HEK293 (cell line): ENCODE measurements at regions not wholly inside any gene's neighbourhood (a gene's known extent, or its start where the extent isn't known, plus 50 kb on each side); places are given as distances from the start of the nearest gene placed in this dataset.
A peak's percentile ranks its signal among the peaks of the same experiment; 100 is the strongest.

Source experiments
- CTCF ChIA-PET: fragments of 350-600 bp; formaldehyde crosslinking; extraction: SDS; loops from one replicate; lab custom pipeline; 2021; ENCODE audit warnings: antibody characterized with exemption; lab: Yijun Ruan, JAX
- POLR2A ChIA-PET: fragments of 300-600 bp; formaldehyde crosslinking; extraction: SDS; loops from one replicate; lab custom pipeline; 2020; ENCODE audit warnings: antibody characterized with exemption, inconsistent platforms; lab: Yijun Ruan, JAX
- H3K27ac ChIP-seq: fragments of 200-500 bp; sonication (Bioruptor generic); 2 replicates; pipeline ENCODE4 v1.5.1; 2014; ENCODE audit warnings: low read depth, low read length, control low read depth, inconsistent platforms; ENCODE audit errors: extremely low read depth
- H3K36me3 ChIP-seq, 2 experiments: fragments of 200-500 bp in 1 of 2; sonication (Bioruptor generic) in 1 of 2; 1 replicate in 1 of 2; 2 replicates in 1 of 2; pipeline ENCODE4 v1.5.1; 2014 to 2017; ENCODE audit warnings: inconsistent platforms in 2 of 2, low read length in 2 of 2; ENCODE audit not compliant: control insufficient read depth in 2 of 2, insufficient read depth in 1 of 2
- H3K4me1 ChIP-seq: fragments of 200-500 bp; sonication (Bioruptor generic); 2 replicates; pipeline ENCODE4 v1.5.1; 2014; ENCODE audit warnings: mild to moderate bottlenecking, low read length, inconsistent platforms; ENCODE audit not compliant: control insufficient read depth, insufficient read depth
- H3K4me3 ChIP-seq: 2 replicates; pipeline ENCODE4 v1.5.1; 2011; ENCODE audit warnings: low read depth, mild to moderate bottlenecking, control low read depth, low read length, moderate library complexity
- H3K9me3 ChIP-seq: fragments of 200-500 bp; sonication (Bioruptor generic); 2 replicates; pipeline ENCODE4 v1.5.1; 2014; ENCODE audit warnings: low read depth, low read length, inconsistent platforms; ENCODE audit not compliant: control insufficient read depth, insufficient read depth
- KLF1 ChIP-seq: fragments of 450-650 bp; formaldehyde crosslinking; IDR thresholded peaks from 2 replicates; pipeline ENCODE4 v1.5.1; 2016; ENCODE audit warnings: missing biosample characterization, missing genetic modification characterization
- MEIS1 ChIP-seq: sonication (generic); formaldehyde crosslinking; IDR thresholded peaks from 2 replicates; pipeline ENCODE4 v1.8.1; 2022; ENCODE audit warnings: missing genetic modification reagents, mild to moderate bottlenecking, borderline replicate concordance
- OVOL3 ChIP-seq: fragments of 450-650 bp; formaldehyde crosslinking; IDR thresholded peaks from 2 replicates; pipeline ENCODE4 v1.5.1; 2016; ENCODE audit warnings: missing biosample characterization, missing genetic modification characterization
- SALL2 ChIP-seq: fragments of 450-650 bp; formaldehyde crosslinking; IDR thresholded peaks from 2 replicates; pipeline ENCODE4 v1.5.0; 2017; ENCODE audit warnings: missing biosample characterization, mild to moderate bottlenecking, missing genetic modification characterization, borderline replicate concordance
- YY2 ChIP-seq: fragments of 450-650 bp; formaldehyde crosslinking; IDR thresholded peaks from 2 replicates; pipeline ENCODE4 v1.5.1; 2016; ENCODE audit warnings: missing biosample characterization, missing genetic modification characterization
- ZBTB1 ChIP-seq: fragments of 450-650 bp; formaldehyde crosslinking; IDR thresholded peaks from 2 replicates; pipeline ENCODE4 v1.5.1; 2016; ENCODE audit warnings: missing biosample characterization, missing genetic modification characterization
- ZNF10 ChIP-seq: fragments of 450-650 bp; formaldehyde crosslinking; IDR thresholded peaks from 2 replicates; pipeline ENCODE4 v1.5.1; 2017; ENCODE audit warnings: missing biosample characterization, missing genetic modification characterization
- ZNF354C ChIP-seq: fragments of 450-650 bp; formaldehyde crosslinking; IDR thresholded peaks from 2 replicates; pipeline ENCODE4 v1.5.1; 2016; ENCODE audit warnings: missing biosample characterization, missing genetic modification characterization, low read depth, borderline replicate concordance
- ZNF366 ChIP-seq: fragments of 450-650 bp; formaldehyde crosslinking; conservative IDR thresholded peaks from 2 replicates; pipeline ENCODE4 v1.5.1; 2016; ENCODE audit warnings: missing biosample characterization, missing genetic modification characterization
- ZNF529 ChIP-seq: fragments of 450-650 bp; formaldehyde crosslinking; IDR thresholded peaks from 2 replicates; pipeline ENCODE4 v1.5.1; 2017; ENCODE audit warnings: missing genetic modification characterization, missing biosample characterization; ENCODE audit not compliant: insufficient replicate concordance
- ZNF585B ChIP-seq: fragments of 450-650 bp; formaldehyde crosslinking; IDR thresholded peaks from 2 replicates; pipeline ENCODE4 v1.5.1; 2016; ENCODE audit warnings: missing biosample characterization, missing genetic modification characterization
- ZNF660 ChIP-seq: fragments of 450-650 bp; IDR thresholded peaks from 2 replicates; pipeline ENCODE4 v1.5.1; 2018; ENCODE audit warnings: missing biosample characterization, mild to moderate bottlenecking, missing genetic modification characterization
- ZSCAN16 ChIP-seq: fragments of 450-650 bp; formaldehyde crosslinking; IDR thresholded peaks from 2 replicates; pipeline ENCODE4 v1.5.1; 2016; ENCODE audit warnings: missing biosample characterization, missing genetic modification characterization
- TF ChIP-seq, protein P1 (sequence below): fragments of 450-650 bp; IDR thresholded peaks from 2 replicates; pipeline ENCODE4 v1.5.1; 2018; ENCODE audit warnings: missing biosample characterization, missing genetic modification characterization
- TF ChIP-seq, protein P2 (sequence below): fragments of 450-650 bp; formaldehyde crosslinking; IDR thresholded peaks from 2 replicates; pipeline ENCODE4 v1.5.1; 2016; ENCODE audit warnings: missing biosample characterization, missing genetic modification characterization
- TF ChIP-seq, protein P3 (sequence below): fragments of 450-650 bp; formaldehyde crosslinking; IDR thresholded peaks from 2 replicates; pipeline ENCODE4 v1.5.1; 2016; ENCODE audit warnings: missing biosample characterization, missing genetic modification characterization
- TF ChIP-seq, protein P4 (sequence below): fragments of 450-650 bp; formaldehyde crosslinking; IDR thresholded peaks from 2 replicates; pipeline ENCODE4 v1.5.1; 2016; ENCODE audit warnings: missing biosample characterization, missing genetic modification characterization
- TF ChIP-seq, protein P5 (sequence below): fragments of 450-650 bp; formaldehyde crosslinking; IDR thresholded peaks from 2 replicates; pipeline ENCODE4 v1.5.1; 2016; ENCODE audit warnings: missing biosample characterization, missing genetic modification characterization, low read depth
- TF ChIP-seq, protein P6 (sequence below): fragments of 450-650 bp; formaldehyde crosslinking; IDR thresholded peaks from 2 replicates; pipeline ENCODE4 v1.5.1; 2016; ENCODE audit warnings: missing biosample characterization, missing genetic modification characterization

DNA sequence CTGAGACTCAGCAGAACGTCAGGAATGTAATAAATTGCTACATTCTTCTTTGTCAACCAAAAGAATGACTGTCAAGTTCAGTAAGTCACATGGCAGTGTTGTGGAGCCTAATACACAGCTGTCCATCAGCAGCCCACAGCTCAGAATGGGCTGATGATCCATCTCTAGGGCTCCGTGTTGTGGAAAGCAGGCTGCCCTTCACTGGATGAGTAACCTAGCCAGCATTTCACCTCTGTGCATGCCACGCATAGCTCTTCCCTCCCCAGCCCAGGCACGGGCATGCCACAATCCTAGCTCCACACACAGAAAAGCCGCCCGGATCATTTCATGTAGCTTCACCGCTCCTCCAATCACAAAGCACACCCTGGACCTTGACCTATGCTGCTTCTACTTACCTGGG is 878.0 kb upstream of the TMEM132C start:
- CTCF ChIA-PET, result no interaction called here
- no peak overlapping the region for H3K4me3 ChIP-seq
- H3K27ac ChIP-seq, result no peak overlapping the region
- no peaks in the 10 kb centered on the region for H3K9me3 ChIP-seq
- H3K36me3 ChIP-seq, result no peaks in the 10 kb centered on the region
- TF ChIP-seq ZNF585B (tag by site-specific recombination) (no peak), ZNF660 (tag by site-specific recombination) (no peak), ZNF366 (tag by site-specific recombination) (no peak)
- TF ChIP-seq, protein P1, sequence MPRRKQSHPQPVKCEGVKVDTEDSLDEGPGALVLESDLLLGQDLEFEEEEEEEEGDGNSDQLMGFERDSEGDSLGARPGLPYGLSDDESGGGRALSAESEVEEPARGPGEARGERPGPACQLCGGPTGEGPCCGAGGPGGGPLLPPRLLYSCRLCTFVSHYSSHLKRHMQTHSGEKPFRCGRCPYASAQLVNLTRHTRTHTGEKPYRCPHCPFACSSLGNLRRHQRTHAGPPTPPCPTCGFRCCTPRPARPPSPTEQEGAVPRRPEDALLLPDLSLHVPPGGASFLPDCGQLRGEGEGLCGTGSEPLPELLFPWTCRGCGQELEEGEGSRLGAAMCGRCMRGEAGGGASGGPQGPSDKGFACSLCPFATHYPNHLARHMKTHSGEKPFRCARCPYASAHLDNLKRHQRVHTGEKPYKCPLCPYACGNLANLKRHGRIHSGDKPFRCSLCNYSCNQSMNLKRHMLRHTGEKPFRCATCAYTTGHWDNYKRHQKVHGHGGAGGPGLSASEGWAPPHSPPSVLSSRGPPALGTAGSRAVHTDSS (tag by site-specific recombination), result no peak
- POLR2A ChIA-PET, result no interaction called here
- H3K4me1 ChIP-seq, result no peaks in the 10 kb centered on the region

DNA sequence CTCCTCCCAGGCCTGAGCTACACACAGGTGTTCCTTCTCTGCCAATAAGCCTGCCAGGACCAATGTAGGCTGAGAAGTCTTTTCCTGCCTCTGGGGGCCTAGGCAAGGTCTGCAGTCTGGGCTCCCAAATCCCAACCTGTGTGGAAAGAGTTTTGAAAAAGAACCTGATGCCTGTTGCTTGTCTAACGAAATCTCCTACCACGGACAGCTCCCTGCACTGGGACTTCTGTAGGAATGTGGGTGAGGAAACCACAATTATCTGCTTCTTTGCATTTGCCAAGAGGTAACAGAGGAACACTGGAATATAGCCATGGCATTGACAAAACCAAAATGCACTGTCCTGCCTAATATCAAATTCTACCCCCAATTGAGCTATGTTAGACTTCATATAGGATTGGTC is 877.0 kb upstream of the TMEM132C start:
- TF ChIP-seq, protein P2, sequence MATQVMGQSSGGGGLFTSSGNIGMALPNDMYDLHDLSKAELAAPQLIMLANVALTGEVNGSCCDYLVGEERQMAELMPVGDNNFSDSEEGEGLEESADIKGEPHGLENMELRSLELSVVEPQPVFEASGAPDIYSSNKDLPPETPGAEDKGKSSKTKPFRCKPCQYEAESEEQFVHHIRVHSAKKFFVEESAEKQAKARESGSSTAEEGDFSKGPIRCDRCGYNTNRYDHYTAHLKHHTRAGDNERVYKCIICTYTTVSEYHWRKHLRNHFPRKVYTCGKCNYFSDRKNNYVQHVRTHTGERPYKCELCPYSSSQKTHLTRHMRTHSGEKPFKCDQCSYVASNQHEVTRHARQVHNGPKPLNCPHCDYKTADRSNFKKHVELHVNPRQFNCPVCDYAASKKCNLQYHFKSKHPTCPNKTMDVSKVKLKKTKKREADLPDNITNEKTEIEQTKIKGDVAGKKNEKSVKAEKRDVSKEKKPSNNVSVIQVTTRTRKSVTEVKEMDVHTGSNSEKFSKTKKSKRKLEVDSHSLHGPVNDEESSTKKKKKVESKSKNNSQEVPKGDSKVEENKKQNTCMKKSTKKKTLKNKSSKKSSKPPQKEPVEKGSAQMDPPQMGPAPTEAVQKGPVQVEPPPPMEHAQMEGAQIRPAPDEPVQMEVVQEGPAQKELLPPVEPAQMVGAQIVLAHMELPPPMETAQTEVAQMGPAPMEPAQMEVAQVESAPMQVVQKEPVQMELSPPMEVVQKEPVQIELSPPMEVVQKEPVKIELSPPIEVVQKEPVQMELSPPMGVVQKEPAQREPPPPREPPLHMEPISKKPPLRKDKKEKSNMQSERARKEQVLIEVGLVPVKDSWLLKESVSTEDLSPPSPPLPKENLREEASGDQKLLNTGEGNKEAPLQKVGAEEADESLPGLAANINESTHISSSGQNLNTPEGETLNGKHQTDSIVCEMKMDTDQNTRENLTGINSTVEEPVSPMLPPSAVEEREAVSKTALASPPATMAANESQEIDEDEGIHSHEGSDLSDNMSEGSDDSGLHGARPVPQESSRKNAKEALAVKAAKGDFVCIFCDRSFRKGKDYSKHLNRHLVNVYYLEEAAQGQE (tag by site-specific recombination), result peak; percentile 84
- no peak for TF ChIP-seq ZNF529
- CTCF ChIA-PET, result interaction anchor here (2.9 kb wide), 1 partner anchor 8 kb away, joined by 8 read pairs; no protein-coding TSS in a partner anchor
- H3K4me3 ChIP-seq, result no peak overlapping the region
- no peak overlapping the region for H3K27ac ChIP-seq
- H3K4me1 ChIP-seq, result no peaks in the 10 kb centered on the region
- H3K36me3 ChIP-seq, result no peaks in the 10 kb centered on the region
- POLR2A ChIA-PET, result no interaction called here
- no peaks in the 10 kb centered on the region for H3K9me3 ChIP-seq

DNA sequence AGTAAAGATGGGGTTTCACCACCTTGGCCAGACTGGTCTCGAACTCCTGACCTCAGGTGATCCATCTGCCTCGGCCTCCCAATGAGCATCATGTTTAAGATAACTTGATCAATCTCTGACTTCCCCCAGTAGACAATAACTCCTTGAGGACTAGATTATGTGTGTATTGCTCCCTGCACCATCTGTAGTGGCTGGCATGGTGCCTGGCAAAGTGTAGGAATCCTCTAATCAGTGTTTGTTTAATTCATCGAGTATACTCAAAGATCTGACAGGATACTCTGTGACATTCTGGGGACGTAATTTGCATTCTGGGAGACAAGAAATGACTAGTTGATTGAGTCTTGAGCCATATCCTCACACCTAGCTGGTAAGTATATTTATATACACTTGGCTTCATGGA is 873.5 kb upstream of the TMEM132C start:
- no peak overlapping the region for H3K27ac ChIP-seq
- H3K4me3 ChIP-seq, result no peak overlapping the region
- no peaks in the 10 kb centered on the region for H3K4me1 ChIP-seq
- H3K36me3 ChIP-seq, result no peaks in the 10 kb centered on the region
- ChIA-PET POLR2A (no interaction called here), CTCF (no interaction called here)
- no peaks in the 10 kb centered on the region for H3K9me3 ChIP-seq
- TF ChIP-seq YY2 (tag by site-specific recombination), result no peak
- TF ChIP-seq ZNF10 (tag by site-specific recombination), result no peak
- no peak for TF ChIP-seq SALL2 (tag by site-specific recombination)
- no peak for TF ChIP-seq ZBTB1 (tag by site-specific recombination)
- TF ChIP-seq KLF1, result no peak
- no peak for TF ChIP-seq ZNF354C (tag by site-specific recombination)
- TF ChIP-seq, protein P3, sequence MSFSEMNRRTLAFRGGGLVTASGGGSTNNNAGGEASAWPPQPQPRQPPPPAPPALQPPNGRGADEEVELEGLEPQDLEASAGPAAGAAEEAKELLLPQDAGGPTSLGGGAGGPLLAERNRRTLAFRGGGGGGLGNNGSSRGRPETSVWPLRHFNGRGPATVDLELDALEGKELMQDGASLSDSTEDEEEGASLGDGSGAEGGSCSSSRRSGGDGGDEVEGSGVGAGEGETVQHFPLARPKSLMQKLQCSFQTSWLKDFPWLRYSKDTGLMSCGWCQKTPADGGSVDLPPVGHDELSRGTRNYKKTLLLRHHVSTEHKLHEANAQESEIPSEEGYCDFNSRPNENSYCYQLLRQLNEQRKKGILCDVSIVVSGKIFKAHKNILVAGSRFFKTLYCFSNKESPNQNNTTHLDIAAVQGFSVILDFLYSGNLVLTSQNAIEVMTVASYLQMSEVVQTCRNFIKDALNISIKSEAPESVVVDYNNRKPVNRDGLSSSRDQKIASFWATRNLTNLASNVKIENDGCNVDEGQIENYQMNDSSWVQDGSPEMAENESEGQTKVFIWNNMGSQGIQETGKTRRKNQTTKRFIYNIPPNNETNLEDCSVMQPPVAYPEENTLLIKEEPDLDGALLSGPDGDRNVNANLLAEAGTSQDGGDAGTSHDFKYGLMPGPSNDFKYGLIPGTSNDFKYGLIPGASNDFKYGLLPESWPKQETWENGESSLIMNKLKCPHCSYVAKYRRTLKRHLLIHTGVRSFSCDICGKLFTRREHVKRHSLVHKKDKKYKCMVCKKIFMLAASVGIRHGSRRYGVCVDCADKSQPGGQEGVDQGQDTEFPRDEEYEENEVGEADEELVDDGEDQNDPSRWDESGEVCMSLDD, result no peak
- TF ChIP-seq MEIS1 (CRISPR knock-in tag), result no peak
- TF ChIP-seq, protein P4, sequence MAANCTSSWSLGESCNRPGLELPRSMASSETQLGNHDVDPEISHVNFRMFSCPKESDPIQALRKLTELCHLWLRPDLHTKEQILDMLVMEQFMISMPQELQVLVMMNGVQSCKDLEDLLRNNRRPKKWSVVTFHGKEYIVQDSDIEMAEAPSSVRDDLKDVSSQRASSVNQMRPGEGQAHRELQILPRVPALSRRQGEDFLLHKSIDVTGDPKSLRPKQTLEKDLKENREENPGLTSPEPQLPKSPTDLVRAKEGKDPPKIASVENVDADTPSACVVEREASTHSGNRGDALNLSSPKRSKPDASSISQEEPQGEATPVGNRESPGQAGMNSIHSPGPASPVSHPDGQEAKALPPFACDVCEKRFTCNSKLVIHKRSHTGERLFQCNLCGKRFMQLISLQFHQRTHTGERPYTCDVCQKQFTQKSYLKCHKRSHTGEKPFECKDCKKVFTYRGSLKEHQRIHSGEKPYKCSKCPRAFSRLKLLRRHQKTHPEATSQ (tag by site-specific recombination), result no peak
- no peak for TF ChIP-seq OVOL3 (tag by site-specific recombination)
- TF ChIP-seq ZSCAN16 (tag by site-specific recombination), result no peak
- TF ChIP-seq, protein P5, sequence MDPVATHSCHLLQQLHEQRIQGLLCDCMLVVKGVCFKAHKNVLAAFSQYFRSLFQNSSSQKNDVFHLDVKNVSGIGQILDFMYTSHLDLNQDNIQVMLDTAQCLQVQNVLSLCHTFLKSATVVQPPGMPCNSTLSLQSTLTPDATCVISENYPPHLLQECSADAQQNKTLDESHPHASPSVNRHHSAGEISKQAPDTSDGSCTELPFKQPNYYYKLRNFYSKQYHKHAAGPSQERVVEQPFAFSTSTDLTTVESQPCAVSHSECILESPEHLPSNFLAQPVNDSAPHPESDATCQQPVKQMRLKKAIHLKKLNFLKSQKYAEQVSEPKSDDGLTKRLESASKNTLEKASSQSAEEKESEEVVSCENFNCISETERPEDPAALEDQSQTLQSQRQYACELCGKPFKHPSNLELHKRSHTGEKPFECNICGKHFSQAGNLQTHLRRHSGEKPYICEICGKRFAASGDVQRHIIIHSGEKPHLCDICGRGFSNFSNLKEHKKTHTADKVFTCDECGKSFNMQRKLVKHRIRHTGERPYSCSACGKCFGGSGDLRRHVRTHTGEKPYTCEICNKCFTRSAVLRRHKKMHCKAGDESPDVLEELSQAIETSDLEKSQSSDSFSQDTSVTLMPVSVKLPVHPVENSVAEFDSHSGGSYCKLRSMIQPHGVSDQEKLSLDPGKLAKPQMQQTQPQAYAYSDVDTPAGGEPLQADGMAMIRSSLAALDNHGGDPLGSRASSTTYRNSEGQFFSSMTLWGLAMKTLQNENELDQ (tag by site-specific recombination), result no peak
- TF ChIP-seq, protein P6, sequence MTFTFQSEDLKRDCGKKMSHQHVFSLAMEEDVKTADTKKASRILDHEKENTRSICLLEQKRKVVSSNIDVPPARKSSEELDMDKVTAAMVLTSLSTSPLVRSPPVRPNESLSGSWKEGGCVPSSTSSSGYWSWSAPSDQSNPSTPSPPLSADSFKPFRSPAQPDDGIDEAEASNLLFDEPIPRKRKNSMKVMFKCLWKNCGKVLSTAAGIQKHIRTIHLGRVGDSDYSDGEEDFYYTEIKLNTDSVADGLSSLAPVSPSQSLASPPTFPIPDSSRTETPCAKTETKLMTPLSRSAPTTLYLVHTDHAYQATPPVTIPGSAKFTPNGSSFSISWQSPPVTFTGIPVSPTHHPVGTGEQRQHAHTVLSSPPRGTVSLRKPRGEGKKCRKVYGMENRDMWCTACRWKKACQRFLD (tag by site-specific recombination), result no peak
